LNCaP clone FGC (cell line): ENCODE measurements at regions not wholly inside any gene's neighbourhood (a gene's known extent, or its start where the extent isn't known, plus 50 kb on each side); places are given as distances from the start of the nearest gene placed in this dataset.

Experiments
- DNase-seq: peaks from one replicate; pipeline ENCODE4 v3.0.0-alpha.2; 2011; ENCODE audit warnings: low read depth
- H3K4me3 ChIP-seq: 2 replicates; pipeline ENCODE4 v1.5.1; 2011; ENCODE audit warnings: mild to moderate bottlenecking, low read depth, low read length, control low read depth
- CTCF ChIP-seq: IDR thresholded peaks from 2 replicates; pipeline ENCODE4 v1.5.1; 2012; ENCODE audit warnings: mild to moderate bottlenecking; ENCODE audit not compliant: control insufficient read depth, insufficient read depth; ENCODE audit errors: extremely low read depth

- DNase-seq, result no peak
- TF ChIP-seq CTCF, result 0 out of 2 replicates have a peak, but pooled peaks have one; percentile 23
- no peak overlapping the region for H3K4me3 ChIP-seq
These were observed 69.3 kb upstream of the EGFLAM start for GRCh38 chr5:38189081-38189504.

- DNase-seq, result no peak
- no peak for TF ChIP-seq CTCF
- no peak overlapping the region for H3K4me3 ChIP-seq
These were observed 69.8 kb upstream of the EGFLAM start for GRCh38 chr5:38188591-38188990.

GRCh38 chr5:38187532-38187931 is 70.8 kb upstream of the EGFLAM start:
- no peak overlapping the region for H3K4me3 ChIP-seq
- no peak for DNase-seq
- no peak for TF ChIP-seq CTCF

GRCh38 chr5:38184627-38185026 is 73.7 kb upstream of the EGFLAM start:
- H3K4me3 ChIP-seq, result no peak overlapping the region
- no peak for TF ChIP-seq CTCF
- no peak for DNase-seq

- DNase-seq, result no peak
- H3K4me3 ChIP-seq, result no peak overlapping the region
- no peak for TF ChIP-seq CTCF
These were observed 75.4 kb upstream of the EGFLAM start for GRCh38 chr5:38182991-38183390.

GRCh38 chr5:38168029-38168428 is 90.3 kb upstream of the EGFLAM start:
- no peak for TF ChIP-seq CTCF
- no peak for DNase-seq
- no peak overlapping the region for H3K4me3 ChIP-seq

GRCh38 chr5:38167562-38167996 is 90.8 kb upstream of the EGFLAM start:
- no peak overlapping the region for H3K4me3 ChIP-seq
- peak; percentile 87 for DNase-seq
- TF ChIP-seq CTCF, result no peak
